ENCODE measurements at regions not wholly inside any gene's neighbourhood (a gene's known extent, or its start where the extent isn't known, plus 50 kb on each side); places are given as distances from the start of the nearest gene placed in this dataset.

DNA sequence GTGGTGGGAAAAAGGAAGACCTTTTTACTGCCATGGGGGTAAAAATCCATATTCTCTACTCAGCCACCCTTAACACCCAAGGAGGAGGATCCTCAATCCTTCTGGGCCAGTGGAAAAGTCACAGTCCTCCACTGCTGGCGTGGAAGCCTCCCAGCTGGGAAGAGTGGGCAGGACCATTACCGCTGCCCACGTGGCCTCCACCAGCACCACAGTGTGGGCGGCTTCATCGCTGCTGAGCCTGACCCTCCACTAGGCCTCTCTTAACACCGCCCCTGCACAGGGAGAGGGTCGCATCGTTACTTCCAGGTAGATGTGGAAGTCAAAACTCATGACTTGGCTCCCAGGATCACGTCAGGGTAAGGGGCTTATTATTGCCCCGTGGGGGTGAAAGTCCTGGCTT lies 656.5 kb downstream of the SUCLG1 start:
- TF ChIP-seq EZH2phosphoT487 (IDR thresholded peaks at IDR 0.05; ENCODE audit: insufficient read depth, low read depth) = no peak
- TF ChIP-seq EZH2 (IDR thresholded peaks at IDR 0.05; ENCODE audit: insufficient read depth, poor library complexity, severe bottlenecking) = no peak

Measured in GM23248 (cell line).